K562 (cell line): ENCODE measurements at regions not wholly inside any gene's neighbourhood (a gene's known extent, or its start where the extent isn't known, plus 50 kb on each side); places are given as distances from the start of the nearest gene placed in this dataset.

ENCODE experiments used
- ATAC-seq: fragments of 200-7000 bp; cut with Tn5 transposase; 3 replicates; pipeline ENCODE4 v1.9.1; 2020; ENCODE audit warnings: moderate library complexity
- BruUV-seq: library from RNA; stranded (reverse); fragments of 400-500 nt; replicated peaks from 2 replicates; lab custom pipeline; 2021; lab: Mats Ljungman, UMichigan
- CTCF ChIA-PET: fragments of 300-600 bp; formaldehyde crosslinking; extraction: SDS; loops from one replicate; lab custom pipeline; 2021; ENCODE audit warnings: low intra/inter-chr PET ratio; lab: Yijun Ruan, JAX
- POLR2A ChIA-PET: fragments of 300-600, 350-650 bp; sonication (Branson Sonifier 250); formaldehyde crosslinking; extraction: SDS; loops from one replicate; lab custom pipeline; 2021; ENCODE audit warnings: antibody characterized with exemption, inconsistent platforms; lab: Yijun Ruan, JAX
- DNase-seq, 4 experiments: peaks; one replicate each; pipeline versions ENCODE4 v3.0.0 to v3.0.0-alpha.2; 2011 to 2018; ENCODE audit warnings: low spot score in 3 of 4, mixed read lengths in 3 of 4; ENCODE audit errors: extremely low read depth in 1 of 4
- FAIRE-seq: peaks from 2 replicates; lab custom pipeline; 2011; peaks lifted over from hg19 to GRCh38; lab: Jason Lieb, UNC
- H2AFZ ChIP-seq: 2 replicates; pipeline ENCODE4 v1.6.0; 2011; ENCODE audit warnings: low read depth, low read length, control low read depth, inconsistent platforms
- H3K27ac ChIP-seq: fragments of 200-600 bp; 3 replicates; pipeline ENCODE4 v1.8.0; 2011; ENCODE audit warnings: low read depth, mild to moderate bottlenecking, control low read depth, inconsistent platforms, low read length, moderate library complexity, mixed read lengths; ENCODE audit errors: extremely low read depth
- H3K27me3 ChIP-seq, 2 experiments: fragments of 300-600 bp in 1 of 2; 2 replicates in 1 of 2; 3 replicates in 1 of 2; pipeline versions ENCODE4 v1.6.0 to v1.8.0; 2011; ENCODE audit warnings: inconsistent platforms in 2 of 2, low read length in 2 of 2, mild to moderate bottlenecking in 1 of 2, mixed read lengths in 1 of 2, moderate library complexity in 1 of 2; ENCODE audit not compliant: control insufficient read depth in 2 of 2, insufficient read depth in 2 of 2
- H3K36me3 ChIP-seq: fragments of 300-600 bp; 3 replicates; pipeline ENCODE4 v1.8.0; 2011; ENCODE audit warnings: mild to moderate bottlenecking, low read length, inconsistent platforms; ENCODE audit not compliant: control insufficient read depth, insufficient read depth
- H3K4me1 ChIP-seq, 2 experiments: fragments of 200-600 bp in 1 of 2; replicated peaks in 1 of 2; 2 replicates in 1 of 2; 3 replicates in 1 of 2; pipeline versions ENCODE4 v1.5.1 to v1.8.0; 2011; ENCODE audit warnings: inconsistent platforms in 2 of 2, low read length in 2 of 2, mild to moderate bottlenecking in 1 of 2, mixed read lengths in 1 of 2, moderate library complexity in 1 of 2; ENCODE audit not compliant: control insufficient read depth in 2 of 2, insufficient read depth in 2 of 2
- H3K4me2 ChIP-seq: 2 replicates; pipeline ENCODE4 v1.6.1; 2011; ENCODE audit warnings: low read length, control low read depth, inconsistent platforms, mixed read lengths; ENCODE audit not compliant: insufficient read depth
- H3K4me3 ChIP-seq: fragments of 200-600 bp; sonication (generic), shearing (Covaris generic); 2 replicates; pipeline ENCODE4 v1.5.1; 2016; ENCODE audit warnings: control low read depth, inconsistent platforms
- H3K79me2 ChIP-seq: fragments of 200-600 bp; 3 replicates; pipeline ENCODE4 v1.8.0; 2011; ENCODE audit warnings: low read length, inconsistent platforms; ENCODE audit not compliant: control insufficient read depth, insufficient read depth
- H3K9ac ChIP-seq, 2 experiments: 2 replicates each; pipeline versions ENCODE4 v1.6.0 to v1.6.1; 2011; ENCODE audit warnings: low read depth in 2 of 2, low read length in 2 of 2, control low read depth in 1 of 2, inconsistent platforms in 1 of 2, mild to moderate bottlenecking in 1 of 2, mixed read lengths in 1 of 2; ENCODE audit not compliant: insufficient read depth in 1 of 2
- H3K9me1 ChIP-seq: one replicate; pipeline ENCODE4 v1.6.0; 2011; ENCODE audit warnings: inconsistent platforms, mild to moderate bottlenecking, low read length, moderate library complexity; ENCODE audit not compliant: control insufficient read depth, insufficient read depth
- H3K9me3 ChIP-seq: replicated peaks from 2 replicates; pipeline ENCODE4 v1.5.1; 2011; ENCODE audit warnings: low read depth, low read length, inconsistent platforms; ENCODE audit not compliant: control insufficient read depth, insufficient read depth
- H4K20me1 ChIP-seq: replicated peaks from 2 replicates; pipeline ENCODE4 v1.6.1; 2011; ENCODE audit warnings: low read length, inconsistent platforms, mixed read lengths; ENCODE audit not compliant: control insufficient read depth, insufficient read depth
- FIP1L1 ChIP-seq: fragments of 200-400 bp; formaldehyde crosslinking; IDR thresholded peaks from 2 replicates; pipeline ENCODE4 v1.6.1; 2018; ENCODE audit warnings: mild to moderate bottlenecking, low read depth, low read length; ENCODE audit not compliant: poor library complexity, severe bottlenecking
- HLTF ChIP-seq: fragments of 450-650 bp; IDR thresholded peaks from 2 replicates; pipeline ENCODE4 v1.6.1; 2016
- IRF2 ChIP-seq: sonication (generic); formaldehyde crosslinking; IDR thresholded peaks from 2 replicates; pipeline ENCODE4 v1.8.1; 2022; ENCODE audit warnings: mild to moderate bottlenecking, missing genetic modification reagents
- MIER1 ChIP-seq: fragments of 450-650 bp; IDR thresholded peaks from 2 replicates; pipeline ENCODE4 v1.6.1; 2016; ENCODE audit warnings: antibody characterized with exemption, mild to moderate bottlenecking, low read depth
- PCBP1 ChIP-seq: fragments of 200-400 bp; formaldehyde crosslinking; IDR thresholded peaks from 2 replicates; pipeline ENCODE4 v1.6.1; 2018; ENCODE audit warnings: mild to moderate bottlenecking, low read depth, low read length; ENCODE audit not compliant: poor library complexity, severe bottlenecking
- TEAD2 ChIP-seq: fragments of 450-650 bp; IDR thresholded peaks from 2 replicates; pipeline ENCODE4 v1.6.1; 2016; ENCODE audit warnings: missing genetic modification characterization, control low read depth, missing compliant biosample characterization
- ZFP1 ChIP-seq: fragments of 450-650 bp; formaldehyde crosslinking; IDR thresholded peaks from 2 replicates; pipeline ENCODE4 v1.4.0; 2020; ENCODE audit warnings: mild to moderate bottlenecking, mixed read lengths
- ZNF165 ChIP-seq: fragments of 250-450 bp; sonication (Bioruptor Pico); IDR thresholded peaks from 2 replicates; pipeline ENCODE4 v1.4.0; 2020; ENCODE audit warnings: borderline replicate concordance
- ZNF318 ChIP-seq, 2 experiments: fragments of 450-650 bp; IDR thresholded peaks; 2 replicates each; pipeline ENCODE4 v1.6.1; 2016; ENCODE audit warnings: mild to moderate bottlenecking in 2 of 2, borderline replicate concordance in 1 of 2, low read depth in 1 of 2, moderate library complexity in 1 of 2
- WGBS: fragments of 100-300 bp; shearing (Covaris generic); methylation state at CpG from one replicate; pipeline ENCODE4 v1.1.6; 2016; ENCODE audit warnings: low coverage, mixed read lengths; ENCODE audit not compliant: insufficient coverage; ENCODE audit errors: missing lambda C conversion rate; 5-methylcytosine and 5-hydroxymethylcytosine counted together
- in situ Hi-C: fragments of 300-500 bp; cut with MboI; formaldehyde crosslinking; loops from 4 replicates; pipeline ENCODE4 v1.15.0; 2018; ENCODE audit warnings: inconsistent platforms, mixed read lengths
- intact Hi-C: fragments of 100-400 bp; cut with micrococcal nuclease; formaldehyde crosslinking; loops from 2 replicates; pipeline ENCODE4 v1.14.2; 2022

DNA sequence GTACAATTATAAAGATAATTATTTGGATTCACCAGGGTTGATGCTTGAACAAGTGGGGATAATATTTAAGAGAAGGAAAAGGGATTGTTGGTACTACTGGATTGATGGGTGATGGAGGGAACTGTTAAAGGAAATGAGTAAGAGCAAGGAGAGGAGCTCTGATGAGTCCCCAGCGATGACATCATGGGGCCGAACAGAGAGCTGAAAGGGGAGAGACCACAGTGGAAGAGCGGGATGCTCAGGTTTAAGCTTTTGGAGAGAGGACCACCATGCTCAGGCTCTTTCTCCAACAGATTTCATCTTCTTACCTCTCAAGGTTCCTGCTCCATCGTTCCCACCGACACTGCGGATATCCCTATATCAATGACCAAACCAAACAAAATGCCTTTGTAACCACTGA, 568.7 kb downstream of the ETS1 start:
- H2AFZ ChIP-seq, result no peak overlapping the region
- no peaks in the 10 kb centered on the region for H3K4me1 ChIP-seq
- no peak overlapping the region for H3K4me2 ChIP-seq
- H3K4me3 ChIP-seq, result no peak overlapping the region
- H3K9me1 ChIP-seq, result no peaks in the 10 kb centered on the region
- in situ Hi-C loops, result no loop called here
- H4K20me1 ChIP-seq, result no peaks in the 10 kb centered on the region
- H3K79me2 ChIP-seq, result no peaks in the 10 kb centered on the region
- no TSS peak for BruUV-seq
- no peaks in the 10 kb centered on the region for H3K36me3 ChIP-seq
- under 1% methylated on average over 6 of the region's 6 CpGs for WGBS
- H3K27ac ChIP-seq, result no peak overlapping the region
- ATAC-seq (no peak), FAIRE-seq (no peak)
- intact Hi-C loops, result no loop called here
- no peak for TF ChIP-seq FIP1L1
- no peak for TF ChIP-seq ZNF318 (IDR thresholded peaks at IDR 0.05; ENCODE audit: borderline replicate concordance in 1 of 2, low read depth in 1 of 2)
- TF ChIP-seq MIER1, result no peak
- no peak for TF ChIP-seq HLTF
- TF ChIP-seq PCBP1, result no peak
- no peak for TF ChIP-seq IRF2 (CRISPR knock-in tag)
- TF ChIP-seq ZNF165 (CRISPR knock-in tag), result no peak
- no peak for TF ChIP-seq ZFP1 (CRISPR knock-in tag)
- no peak for TF ChIP-seq TEAD2 (tag)
- TF ChIP-seq, all 486 proteins: peak for 0
- ChIA-PET POLR2A (no interaction called here), CTCF (no interaction called here)
- DNase-seq, result no peak
- Histone ChIP-seq H3K27me3 (no peaks in the 10 kb centered on the region), H3K9ac (no peak overlapping the region), H3K9me3 (no peaks in the 10 kb centered on the region)
